ENCODE measurements at regions not wholly inside any gene's neighbourhood (a gene's known extent, or its start where the extent isn't known, plus 50 kb on each side); places are given as distances from the start of the nearest gene placed in this dataset.

DNA sequence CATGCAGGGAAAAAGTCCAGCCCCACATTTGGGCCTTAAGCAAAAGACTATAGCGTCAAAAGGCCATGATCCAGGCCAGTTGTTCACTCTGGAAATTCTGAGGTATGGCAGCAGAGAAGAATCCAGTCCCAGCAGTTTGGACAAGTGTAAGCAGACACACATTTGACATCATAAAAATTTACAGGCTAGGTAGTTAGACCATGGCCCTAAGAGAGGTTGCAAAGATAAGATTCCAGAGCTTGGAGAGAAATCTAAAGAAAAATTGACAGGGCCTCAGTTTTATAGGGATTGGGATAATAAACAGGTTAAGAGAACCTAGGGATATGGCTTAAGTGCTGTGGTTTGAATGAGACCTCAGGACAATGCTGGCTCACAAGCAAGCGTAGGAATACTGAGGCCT lies 884.4 kb upstream of the SORCS1 start:
- TF ChIP-seq EZH2phosphoT487 (IDR thresholded peaks at IDR 0.05; ENCODE audit: insufficient read depth, low read depth) (no peak), EZH2 (IDR thresholded peaks at IDR 0.05; ENCODE audit: insufficient read depth, poor library complexity, severe bottlenecking) (no peak)

Measured in GM23248 (cell line).